22Rv1 (cell line): ENCODE measurements at regions not wholly inside any gene's neighbourhood (a gene's known extent, or its start where the extent isn't known, plus 50 kb on each side); places are given as distances from the start of the nearest gene placed in this dataset.

Experiments used
- H3K27ac ChIP-seq: fragments of 450-650 bp; 2 replicates; pipeline ENCODE4 v1.5.1; 2017
- CTCF ChIP-seq: fragments of 450-650 bp; IDR thresholded peaks from 2 replicates; pipeline ENCODE4 v1.5.1; 2017; ENCODE audit warnings: mild to moderate bottlenecking
- ZFX ChIP-seq: fragments of 450-650 bp; IDR thresholded peaks from 2 replicates; pipeline ENCODE4 v1.6.1; 2017; ENCODE audit warnings: antibody characterized with exemption, borderline replicate concordance

GRCh38 chr2:21633015-21633414 is 509.2 kb downstream of the TDRD15 start:
- TF ChIP-seq CTCF, result no peak
- no peak for TF ChIP-seq ZFX
- peak overlapping the region; percentile 43 for H3K27ac ChIP-seq

- TF ChIP-seq CTCF, result no peak
- no peak for TF ChIP-seq ZFX
- peak overlapping the region; percentile 43 for H3K27ac ChIP-seq
Observed at GRCh38 chr2:21633466-21633865, 509.7 kb downstream of the TDRD15 start.

GRCh38 chr2:21633911-21634310 is 510.1 kb downstream of the TDRD15 start:
- TF ChIP-seq CTCF (no peak), ZFX (no peak)

GRCh38 chr2:21640046-21640445 is 516.3 kb downstream of the TDRD15 start:
- TF ChIP-seq ZFX (no peak), CTCF (no peak)
- H3K27ac ChIP-seq, result peak overlapping the region; percentile 76

More at GRCh38 chr2:21633911-21634310, 510.1 kb downstream of the TDRD15 start:
- H3K27ac ChIP-seq, result peak overlapping the region; percentile 43

GRCh38 chr2:21642647-21643046 is 518.9 kb downstream of the TDRD15 start:
- H3K27ac ChIP-seq, result peak overlapping the region; percentile 65
- TF ChIP-seq CTCF (no peak), ZFX (no peak)

GRCh38 chr2:21643180-21643579 is 519.4 kb downstream of the TDRD15 start:
- H3K27ac ChIP-seq, result peak overlapping the region; percentile 65
- TF ChIP-seq ZFX, result no peak
- no peak for TF ChIP-seq CTCF

- TF ChIP-seq CTCF (no peak), ZFX (no peak)
- H3K27ac ChIP-seq, result no peak overlapping the region
Observed at GRCh38 chr2:21644266-21644665, 520.5 kb downstream of the TDRD15 start.
